Prostate gland (tissue), 2 donors: ENCODE measurements at regions not wholly inside any gene's neighbourhood (a gene's known extent, or its start where the extent isn't known, plus 50 kb on each side); places are given as distances from the start of the nearest gene placed in this dataset.

Source experiments
- POLR2A ChIP-seq: fragments of 450-650 bp; IDR thresholded peaks from one replicate; pipeline ENCODE4 v1.6.1; 2016; ENCODE audit warnings: antibody characterized with exemption, mild to moderate bottlenecking
- POLR2AphosphoS5 ChIP-seq: sonication (generic); formaldehyde crosslinking; IDR thresholded peaks from one replicate; pipeline ENCODE4 v1.6.1; 2017; ENCODE audit warnings: antibody characterized with exemption
- TF ChIP-seq, protein P1 (sequence below), 4 experiments: fragments of 200-600 bp in 2 of 4; fragments of 450-650 bp in 2 of 4; sonication (generic) in 2 of 4; IDR thresholded peaks; 1 replicate in 3 of 4; 2 replicates in 1 of 4; pipeline ENCODE4 v1.5.1; 2016 to 2019; ENCODE audit warnings: antibody characterized with exemption in 4 of 4, mild to moderate bottlenecking in 2 of 4, moderate library complexity in 2 of 4

DNA sequence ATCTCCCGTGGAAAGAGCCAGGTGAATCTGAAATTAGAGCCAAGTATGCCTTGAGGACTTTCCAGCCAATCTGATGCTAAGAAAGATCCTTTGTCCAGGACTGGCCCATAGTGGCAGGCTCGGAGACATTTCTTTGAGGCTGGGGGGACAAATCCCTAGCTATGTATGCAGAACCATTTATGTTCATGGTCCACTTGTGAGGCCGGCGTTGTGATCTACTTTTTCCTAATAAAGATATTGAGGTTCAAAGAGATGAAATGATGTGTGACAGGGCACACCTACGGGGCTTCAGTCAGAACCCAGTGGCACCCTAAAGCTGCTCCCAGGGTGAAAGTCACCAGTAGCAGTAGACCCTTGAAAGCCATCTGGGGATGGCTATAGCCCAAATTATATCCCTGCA, 120.3 kb upstream of the MAFB start:
- TF ChIP-seq, protein P1, sequence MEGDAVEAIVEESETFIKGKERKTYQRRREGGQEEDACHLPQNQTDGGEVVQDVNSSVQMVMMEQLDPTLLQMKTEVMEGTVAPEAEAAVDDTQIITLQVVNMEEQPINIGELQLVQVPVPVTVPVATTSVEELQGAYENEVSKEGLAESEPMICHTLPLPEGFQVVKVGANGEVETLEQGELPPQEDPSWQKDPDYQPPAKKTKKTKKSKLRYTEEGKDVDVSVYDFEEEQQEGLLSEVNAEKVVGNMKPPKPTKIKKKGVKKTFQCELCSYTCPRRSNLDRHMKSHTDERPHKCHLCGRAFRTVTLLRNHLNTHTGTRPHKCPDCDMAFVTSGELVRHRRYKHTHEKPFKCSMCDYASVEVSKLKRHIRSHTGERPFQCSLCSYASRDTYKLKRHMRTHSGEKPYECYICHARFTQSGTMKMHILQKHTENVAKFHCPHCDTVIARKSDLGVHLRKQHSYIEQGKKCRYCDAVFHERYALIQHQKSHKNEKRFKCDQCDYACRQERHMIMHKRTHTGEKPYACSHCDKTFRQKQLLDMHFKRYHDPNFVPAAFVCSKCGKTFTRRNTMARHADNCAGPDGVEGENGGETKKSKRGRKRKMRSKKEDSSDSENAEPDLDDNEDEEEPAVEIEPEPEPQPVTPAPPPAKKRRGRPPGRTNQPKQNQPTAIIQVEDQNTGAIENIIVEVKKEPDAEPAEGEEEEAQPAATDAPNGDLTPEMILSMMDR (IDR thresholded peaks at IDR 0.05), result no peak
- TF ChIP-seq POLR2AphosphoS5 (no peak), POLR2A (no peak)
